Stimulated activated CD4-positive, alpha-beta T cell treated with anti-CD3 and anti-CD28 coated beads, Interleukin-2, amount 100 ng/mL, for 24 hours (primary cell): ENCODE measurements at regions not wholly inside any gene's neighbourhood (a gene's known extent, or its start where the extent isn't known, plus 50 kb on each side); places are given as distances from the start of the nearest gene placed in this dataset.
"Not testable (repeated sequence)": the region's sequence is repeated elsewhere in the genome, so short reads cannot be mapped to it uniquely, and the experiment has no call there.

ENCODE experiments used
- DNase-seq, 2 donors: peaks; one replicate each; pipeline ENCODE4 v3.0.0-alpha.2; 2020

GRCh38 chr7:156511426-156511825 is 129.1 kb upstream of the RNF32 start:
- no peak for DNase-seq

- DNase-seq = no peak
Measured at GRCh38 chr7:156510966-156511365, 129.6 kb upstream of the RNF32 start.

DNA sequence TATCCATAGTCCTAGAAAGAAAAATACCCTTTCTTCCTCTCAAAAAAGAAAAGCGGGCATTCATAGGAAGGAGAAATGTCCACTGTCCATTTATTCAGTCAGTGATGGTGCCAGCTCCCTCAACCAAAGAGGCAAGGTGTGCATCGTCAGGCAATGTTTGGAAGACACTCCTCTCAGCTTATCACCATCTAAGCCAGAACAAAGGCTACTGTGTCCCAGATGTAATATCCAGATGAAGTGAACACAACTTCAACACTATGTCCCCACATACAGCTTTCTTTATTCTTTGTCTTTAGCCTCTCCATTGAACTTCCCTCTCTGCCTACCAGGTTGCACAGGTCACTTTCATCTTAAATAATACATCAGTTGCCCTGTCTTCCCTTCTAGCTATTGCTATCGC is 131.4 kb upstream of the RNF32 start:
- no peak for DNase-seq

DNA sequence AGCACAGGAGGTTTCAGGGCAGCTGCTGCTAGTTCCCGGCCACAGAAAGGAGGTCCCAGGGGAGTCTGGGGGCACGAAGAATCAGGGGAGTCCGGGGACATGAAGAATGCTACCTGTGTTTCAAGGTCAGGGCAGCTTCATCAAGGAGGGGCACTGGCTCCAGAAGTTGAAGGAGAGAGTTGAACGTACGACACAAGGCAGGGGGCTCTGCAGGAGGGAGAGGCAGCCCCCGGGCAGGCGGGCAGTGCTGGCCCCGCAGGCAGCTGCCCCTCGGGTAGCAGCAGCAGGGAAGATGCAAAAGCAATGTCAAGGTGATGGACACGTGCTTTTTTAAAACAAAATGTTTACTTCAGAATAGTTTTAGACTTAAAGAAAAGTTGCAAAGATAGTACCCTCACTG is 134.7 kb upstream of the RNF32 start:
- DNase-seq = no peak

- no peak for DNase-seq
Measured at GRCh38 chr7:156504687-156505545, 135.7 kb upstream of the RNF32 start.

GRCh38 chr7:156504006-156504405 is 136.6 kb upstream of the RNF32 start:
- DNase-seq = no peak

DNA sequence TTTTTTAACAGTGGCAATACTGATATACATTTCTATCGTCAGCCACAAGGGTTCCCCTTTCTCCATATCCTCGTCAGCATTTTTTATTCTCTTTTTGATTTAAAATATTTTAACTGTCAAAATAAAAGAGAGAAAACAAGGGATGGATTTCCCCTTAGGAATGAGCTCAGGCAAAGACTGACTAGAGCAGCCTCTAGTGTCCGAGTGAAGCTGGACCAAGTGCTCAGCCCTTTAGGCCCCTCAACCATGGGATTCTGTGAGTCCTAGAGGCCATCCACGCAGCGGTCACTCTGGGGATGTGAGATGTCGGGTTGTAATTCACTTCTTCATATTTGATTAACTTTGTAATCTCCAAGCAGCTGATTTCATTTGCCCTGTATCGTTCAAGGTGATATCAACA is 137.4 kb upstream of the RNF32 start:
- no peak for DNase-seq

DNA sequence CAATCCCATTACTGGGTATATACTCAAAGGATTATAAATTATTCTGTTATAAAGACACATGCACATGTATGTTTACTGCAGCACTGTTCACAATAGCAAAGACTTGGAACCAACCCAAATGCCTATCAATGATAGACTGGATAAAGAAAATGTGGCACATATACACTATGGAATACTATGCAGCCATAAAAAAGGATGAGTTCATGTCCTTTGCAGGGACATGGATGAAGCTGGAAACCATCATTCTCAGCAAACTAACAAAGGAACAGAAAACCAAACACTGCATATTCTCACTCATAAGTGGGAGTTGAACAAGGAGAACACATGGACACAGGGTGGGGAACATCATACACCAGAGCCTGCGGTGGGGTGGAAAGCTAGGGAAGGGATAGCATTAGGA is 138.8 kb upstream of the RNF32 start:
- not testable (repeated sequence) for DNase-seq

DNA sequence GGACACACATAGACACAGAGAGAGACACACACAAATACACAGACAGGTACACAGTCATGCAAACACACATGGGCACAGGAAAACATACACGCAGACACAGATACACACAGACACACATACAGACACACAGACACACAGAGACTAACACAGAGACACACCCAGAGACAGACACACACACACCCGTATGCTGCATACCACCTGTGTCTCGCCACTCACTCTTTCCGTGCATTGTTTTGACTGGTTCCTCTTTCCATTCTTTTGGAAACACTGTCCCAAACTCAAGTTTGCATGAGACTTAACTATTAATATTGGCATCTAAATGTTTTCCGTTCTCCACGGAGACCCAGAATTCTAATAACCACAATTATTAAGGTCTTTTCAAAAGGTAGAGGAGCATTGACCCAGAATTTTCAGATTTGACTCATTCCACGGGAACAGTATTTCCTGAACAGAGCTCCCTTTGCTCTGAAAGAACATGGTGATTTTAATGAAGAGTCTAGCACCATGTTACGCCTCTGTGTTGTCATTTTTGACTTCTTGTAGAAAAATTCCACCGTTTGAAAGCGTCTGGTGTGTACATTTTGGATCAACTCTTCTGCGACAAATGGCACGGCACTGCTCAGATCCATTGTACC is 141.2 kb upstream of the RNF32 start:
- no peak for DNase-seq

GRCh38 chr7:156497776-156498509 is 142.6 kb upstream of the RNF32 start:
- DNase-seq = no peak

DNA sequence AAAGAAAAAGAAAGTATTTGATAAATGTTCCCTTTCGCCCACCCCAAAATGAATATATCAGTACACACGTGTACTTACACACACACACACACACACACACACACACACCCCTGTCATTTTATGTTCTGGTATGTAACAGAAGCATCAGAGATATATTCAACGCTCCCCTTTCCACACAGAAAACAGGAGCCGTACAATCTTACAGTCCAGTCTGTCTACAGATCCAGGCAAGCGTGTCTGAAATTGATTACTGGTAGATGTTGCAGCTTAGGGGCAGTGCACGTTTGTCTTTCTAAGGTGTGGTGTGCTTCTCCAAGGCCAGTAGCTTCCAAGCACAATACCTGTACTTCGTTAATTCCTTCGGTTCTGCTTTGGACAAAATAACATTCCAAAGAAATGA is 143.7 kb upstream of the RNF32 start:
- DNase-seq = no peak

- DNase-seq = no peak
Measured at GRCh38 chr7:156496363-156496769, 144.2 kb upstream of the RNF32 start.

GRCh38 chr7:156494960-156495359 is 145.6 kb upstream of the RNF32 start:
- DNase-seq = no peak

DNA sequence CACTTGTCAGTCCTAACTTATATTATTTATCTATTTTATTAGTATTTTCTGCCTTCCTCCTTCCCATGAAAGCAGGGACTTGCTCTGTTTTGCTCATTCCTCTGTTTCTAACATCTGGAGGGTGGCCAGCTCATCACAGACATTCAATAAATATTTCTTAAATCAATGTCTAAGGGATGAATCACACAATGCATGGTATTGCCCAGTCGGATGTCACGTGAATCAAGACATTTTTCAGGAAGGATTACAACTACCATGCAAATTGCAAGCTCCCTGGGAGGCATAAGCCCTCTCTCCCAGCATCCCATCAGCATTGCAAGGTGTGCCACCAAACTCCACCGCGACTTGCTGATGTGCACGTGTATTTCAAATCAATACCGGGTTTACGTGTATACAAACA is 146.6 kb upstream of the RNF32 start:
- DNase-seq = no peak

- DNase-seq = no peak
Measured at GRCh38 chr7:156492170-156492569, 148.4 kb upstream of the RNF32 start.

GRCh38 chr7:156491435-156491834 is 149.1 kb upstream of the RNF32 start:
- no peak for DNase-seq

DNA sequence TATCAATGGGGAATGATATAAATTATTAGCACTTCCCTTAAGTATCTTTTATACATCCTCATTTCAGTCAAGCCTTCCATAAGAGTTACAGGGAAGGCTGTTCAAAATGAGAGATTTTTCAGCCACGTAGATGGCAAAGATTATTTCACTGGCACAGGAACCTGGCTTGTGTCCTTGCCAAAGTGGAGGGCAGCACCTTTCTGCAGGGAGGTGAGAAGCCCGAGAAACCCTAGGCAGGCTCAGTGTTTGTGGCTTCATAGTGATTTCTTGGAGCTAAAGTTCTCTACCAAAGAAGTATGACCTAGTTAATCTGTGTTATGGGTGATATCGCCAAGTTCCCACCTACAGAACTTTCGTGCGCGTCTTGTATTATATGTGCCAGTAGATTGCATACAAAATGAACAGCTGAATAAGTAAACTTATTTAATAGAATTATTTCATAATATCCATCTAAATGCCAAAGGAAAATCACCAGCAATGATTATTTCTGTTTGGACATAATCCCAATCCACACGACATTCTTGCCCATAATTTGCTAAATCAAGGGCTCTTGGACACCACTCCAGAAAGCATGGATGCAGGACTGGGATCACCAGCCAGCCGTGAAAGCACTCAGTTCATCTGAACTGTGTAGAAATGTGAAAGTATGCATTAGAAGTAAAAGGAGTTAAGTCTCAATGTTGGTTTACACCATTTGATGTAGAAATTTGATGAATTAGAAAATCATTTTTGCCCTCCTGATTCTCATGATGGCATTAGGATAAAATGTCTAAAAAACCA is 150.4 kb upstream of the RNF32 start:
- no peak for DNase-seq

DNA sequence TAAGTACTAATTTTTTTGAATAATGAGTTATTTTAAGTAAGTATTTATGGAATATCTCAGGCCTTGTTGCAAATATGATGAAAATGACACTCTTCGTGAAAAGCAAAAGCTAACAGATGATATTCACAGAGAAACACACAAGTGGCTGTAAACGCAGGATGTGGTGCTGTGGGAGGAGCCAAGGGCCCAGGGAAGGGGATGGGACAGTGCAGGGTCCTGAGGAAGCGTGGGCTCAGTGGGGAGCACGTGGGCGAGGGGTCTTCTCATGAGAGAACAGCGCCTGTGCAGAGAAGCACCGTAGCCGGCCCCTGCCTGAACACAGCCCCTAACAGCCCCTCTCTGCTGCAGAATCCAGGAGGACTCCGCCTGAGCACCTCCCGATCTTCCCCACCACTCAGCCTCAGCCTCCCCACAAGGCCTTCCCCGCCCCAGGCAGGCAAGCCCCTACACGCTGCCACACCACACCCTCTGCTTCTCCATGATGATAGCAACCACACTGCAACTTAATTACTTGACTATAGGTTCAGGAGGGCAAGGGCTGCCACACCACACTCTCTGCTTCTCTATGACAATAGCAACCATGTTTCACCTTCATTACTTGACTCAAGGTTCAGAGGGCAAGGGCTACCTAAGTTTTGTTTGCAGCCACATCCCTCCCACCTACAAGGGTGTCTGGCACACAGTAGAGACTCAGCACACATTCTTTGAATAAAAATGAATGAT is 152.6 kb upstream of the RNF32 start:
- DNase-seq = no peak

GRCh38 chr7:156480671-156481070 is 159.9 kb upstream of the RNF32 start:
- no peak for DNase-seq

- no peak for DNase-seq
Measured at GRCh38 chr7:156479596-156479995, 161.0 kb upstream of the RNF32 start.

DNA sequence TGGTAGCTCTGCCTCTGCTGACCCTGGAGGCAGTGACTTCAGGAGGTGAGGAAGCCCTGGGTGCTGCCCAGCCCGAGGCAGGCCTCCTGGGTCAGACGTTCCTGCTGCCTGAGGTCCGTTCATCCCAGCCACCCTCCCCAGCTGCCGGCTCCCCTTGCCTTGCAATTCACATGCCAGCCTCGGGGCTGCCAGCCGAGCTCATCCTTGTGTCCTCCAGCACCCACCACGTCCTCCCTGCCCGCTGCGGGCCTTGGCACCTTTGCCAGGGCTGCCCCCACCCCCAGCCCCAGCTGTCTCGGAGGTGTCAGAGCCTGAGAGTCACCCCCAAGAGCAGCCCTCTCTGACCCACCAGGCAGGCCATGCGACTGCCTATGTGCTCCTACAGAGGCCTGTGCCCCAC is 162.1 kb upstream of the RNF32 start:
- DNase-seq = no peak

DNA sequence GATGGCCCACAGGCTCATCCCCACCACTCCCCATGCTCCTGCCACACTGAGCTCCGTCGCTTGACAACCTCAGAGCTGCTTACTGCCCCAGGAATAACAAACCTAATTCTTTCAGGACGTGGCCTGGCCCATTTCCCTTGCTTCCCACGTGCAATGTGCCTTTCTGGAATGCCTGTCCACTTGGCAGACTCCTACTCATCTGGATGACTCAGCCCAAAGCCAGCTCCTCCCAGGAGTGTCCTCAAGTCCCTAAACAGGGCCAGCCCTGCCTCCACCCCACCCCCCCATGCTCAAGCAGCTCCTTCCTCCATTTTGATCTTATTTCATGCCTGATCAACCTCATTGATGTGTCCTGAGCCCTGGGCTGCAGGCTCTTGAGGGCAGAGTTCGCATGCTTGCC is 164.9 kb upstream of the RNF32 start:
- no peak for DNase-seq
